K562 (cell line): ENCODE measurements at regions not wholly inside any gene's neighbourhood (a gene's known extent, or its start where the extent isn't known, plus 50 kb on each side); places are given as distances from the start of the nearest gene placed in this dataset.

Experiments used
- ATAC-seq: fragments of 200-7000 bp; cut with Tn5 transposase; 3 replicates; pipeline ENCODE4 v1.9.1; 2020; ENCODE audit warnings: moderate library complexity
- BruUV-seq: library from RNA; stranded (reverse); fragments of 400-500 nt; replicated peaks from 2 replicates; lab custom pipeline; 2021; lab: Mats Ljungman, UMichigan
- CTCF ChIA-PET: fragments of 300-600 bp; formaldehyde crosslinking; extraction: SDS; loops from one replicate; lab custom pipeline; 2021; ENCODE audit warnings: low intra/inter-chr PET ratio; lab: Yijun Ruan, JAX
- POLR2A ChIA-PET: fragments of 300-600, 350-650 bp; sonication (Branson Sonifier 250); formaldehyde crosslinking; extraction: SDS; loops from one replicate; lab custom pipeline; 2021; ENCODE audit warnings: antibody characterized with exemption, inconsistent platforms; lab: Yijun Ruan, JAX
- DNase-seq, 4 experiments: peaks; one replicate each; pipeline versions ENCODE4 v3.0.0 to v3.0.0-alpha.2; 2011 to 2018; ENCODE audit warnings: low spot score in 3 of 4, mixed read lengths in 3 of 4; ENCODE audit errors: extremely low read depth in 1 of 4
- FAIRE-seq: peaks from 2 replicates; lab custom pipeline; 2011; peaks lifted over from hg19 to GRCh38; lab: Jason Lieb, UNC
- H2AFZ ChIP-seq: 2 replicates; pipeline ENCODE4 v1.6.0; 2011; ENCODE audit warnings: low read depth, low read length, control low read depth, inconsistent platforms
- H3K27ac ChIP-seq: fragments of 200-600 bp; 3 replicates; pipeline ENCODE4 v1.8.0; 2011; ENCODE audit warnings: low read depth, mild to moderate bottlenecking, control low read depth, inconsistent platforms, low read length, moderate library complexity, mixed read lengths; ENCODE audit errors: extremely low read depth
- H3K27me3 ChIP-seq, 2 experiments: fragments of 300-600 bp in 1 of 2; 2 replicates in 1 of 2; 3 replicates in 1 of 2; pipeline versions ENCODE4 v1.6.0 to v1.8.0; 2011; ENCODE audit warnings: inconsistent platforms in 2 of 2, low read length in 2 of 2, mild to moderate bottlenecking in 1 of 2, mixed read lengths in 1 of 2, moderate library complexity in 1 of 2; ENCODE audit not compliant: control insufficient read depth in 2 of 2, insufficient read depth in 2 of 2
- H3K36me3 ChIP-seq: fragments of 300-600 bp; 3 replicates; pipeline ENCODE4 v1.8.0; 2011; ENCODE audit warnings: mild to moderate bottlenecking, low read length, inconsistent platforms; ENCODE audit not compliant: control insufficient read depth, insufficient read depth
- H3K4me1 ChIP-seq, 2 experiments: fragments of 200-600 bp in 1 of 2; replicated peaks in 1 of 2; 2 replicates in 1 of 2; 3 replicates in 1 of 2; pipeline versions ENCODE4 v1.5.1 to v1.8.0; 2011; ENCODE audit warnings: inconsistent platforms in 2 of 2, low read length in 2 of 2, mild to moderate bottlenecking in 1 of 2, mixed read lengths in 1 of 2, moderate library complexity in 1 of 2; ENCODE audit not compliant: control insufficient read depth in 2 of 2, insufficient read depth in 2 of 2
- H3K4me2 ChIP-seq: 2 replicates; pipeline ENCODE4 v1.6.1; 2011; ENCODE audit warnings: low read length, control low read depth, inconsistent platforms, mixed read lengths; ENCODE audit not compliant: insufficient read depth
- H3K4me3 ChIP-seq: fragments of 200-600 bp; sonication (generic), shearing (Covaris generic); 2 replicates; pipeline ENCODE4 v1.5.1; 2016; ENCODE audit warnings: control low read depth, inconsistent platforms
- H3K79me2 ChIP-seq: fragments of 200-600 bp; 3 replicates; pipeline ENCODE4 v1.8.0; 2011; ENCODE audit warnings: low read length, inconsistent platforms; ENCODE audit not compliant: control insufficient read depth, insufficient read depth
- H3K9ac ChIP-seq, 2 experiments: 2 replicates each; pipeline versions ENCODE4 v1.6.0 to v1.6.1; 2011; ENCODE audit warnings: low read depth in 2 of 2, low read length in 2 of 2, control low read depth in 1 of 2, inconsistent platforms in 1 of 2, mild to moderate bottlenecking in 1 of 2, mixed read lengths in 1 of 2; ENCODE audit not compliant: insufficient read depth in 1 of 2
- H3K9me1 ChIP-seq: one replicate; pipeline ENCODE4 v1.6.0; 2011; ENCODE audit warnings: inconsistent platforms, mild to moderate bottlenecking, low read length, moderate library complexity; ENCODE audit not compliant: control insufficient read depth, insufficient read depth
- H3K9me3 ChIP-seq: replicated peaks from 2 replicates; pipeline ENCODE4 v1.5.1; 2011; ENCODE audit warnings: low read depth, low read length, inconsistent platforms; ENCODE audit not compliant: control insufficient read depth, insufficient read depth
- H4K20me1 ChIP-seq: replicated peaks from 2 replicates; pipeline ENCODE4 v1.6.1; 2011; ENCODE audit warnings: low read length, inconsistent platforms, mixed read lengths; ENCODE audit not compliant: control insufficient read depth, insufficient read depth
- ARID3A ChIP-seq: IDR thresholded peaks from 2 replicates; pipeline ENCODE4 v1.6.1; 2012; ENCODE audit warnings: low read depth, low read length, improper control_type of control experiment, borderline replicate concordance
- ETS1 ChIP-seq: conservative IDR thresholded peaks from 2 replicates; pipeline ENCODE4 v1.6.1; 2011; ENCODE audit warnings: low read depth, mild to moderate bottlenecking, low read length; ENCODE audit not compliant: control insufficient read depth
- HINFP ChIP-seq: fragments of 450-650 bp; conservative IDR thresholded peaks from 2 replicates; pipeline ENCODE4 v1.6.1; 2016; ENCODE audit warnings: missing genetic modification characterization, low read depth, mild to moderate bottlenecking, control low read depth, missing compliant biosample characterization
- KHSRP ChIP-seq: fragments of 450-650 bp; IDR thresholded peaks from 2 replicates; pipeline ENCODE4 v1.6.1; 2017
- KLF6 ChIP-seq: fragments of 250-450 bp; sonication (Bioruptor Pico); IDR thresholded peaks from 2 replicates; pipeline ENCODE4 v1.4.0; 2020; ENCODE audit warnings: mild to moderate bottlenecking, moderate library complexity, borderline replicate concordance
- MCM7 ChIP-seq, 2 experiments: fragments of 450-650 bp; IDR thresholded peaks; 2 replicates each; pipeline ENCODE4 v1.6.1; 2016 to 2018
- PCBP2 ChIP-seq: fragments of 200-400 bp; formaldehyde crosslinking; IDR thresholded peaks from 2 replicates; pipeline ENCODE4 v1.6.1; 2018; ENCODE audit warnings: low read length, low read depth, mild to moderate bottlenecking, moderate library complexity; ENCODE audit not compliant: poor library complexity, severe bottlenecking
- RBM17 ChIP-seq: fragments of 200-400 bp; formaldehyde crosslinking; IDR thresholded peaks from 2 replicates; pipeline ENCODE4 v1.6.1; 2017; ENCODE audit warnings: low read depth, mild to moderate bottlenecking, low read length, borderline replicate concordance
- ZNF561 ChIP-seq: fragments of 450-650 bp; formaldehyde crosslinking; conservative IDR thresholded peaks from 2 replicates; pipeline ENCODE4 v1.4.0; 2020; ENCODE audit warnings: mild to moderate bottlenecking, moderate library complexity
- WGBS: fragments of 100-300 bp; shearing (Covaris generic); methylation state at CpG from one replicate; pipeline ENCODE4 v1.1.6; 2016; ENCODE audit warnings: low coverage, mixed read lengths; ENCODE audit not compliant: insufficient coverage; ENCODE audit errors: missing lambda C conversion rate; 5-methylcytosine and 5-hydroxymethylcytosine counted together
- in situ Hi-C: fragments of 300-500 bp; cut with MboI; formaldehyde crosslinking; loops from 4 replicates; pipeline ENCODE4 v1.15.0; 2018; ENCODE audit warnings: inconsistent platforms, mixed read lengths
- intact Hi-C: fragments of 100-400 bp; cut with micrococcal nuclease; formaldehyde crosslinking; loops from 2 replicates; pipeline ENCODE4 v1.14.2; 2022

- TF ChIP-seq ETS1 (no peak), KLF6 (CRISPR knock-in tag) (no peak), ARID3A (no peak), PCBP2 (no peak), ZNF561 (no peak)
- TF ChIP-seq, all 486 proteins: peak for 0
Observed at GRCh38 chr1:118322331-118322730, 137.3 kb upstream of the SPAG17 start (continued).

- no TSS peak for BruUV-seq
- 2% methylated on average over 6 of the region's 6 CpGs for WGBS
- in situ Hi-C loops: no loop called here
Observed at GRCh38 chr1:118321840-118322239, 136.8 kb upstream of the SPAG17 start.

More at GRCh38 chr1:118321840-118322239, 136.8 kb upstream of the SPAG17 start:
- H3K9me1 ChIP-seq: no peaks in the 10 kb centered on the region
- no peak overlapping the region for H2AFZ ChIP-seq
- H3K27me3 ChIP-seq: no peaks in the 10 kb centered on the region
- ATAC-seq: no peak
- H3K27ac ChIP-seq: no peak overlapping the region
- H3K79me2 ChIP-seq: no peaks in the 10 kb centered on the region
- H3K4me2 ChIP-seq: no peak overlapping the region
- no peaks in the 10 kb centered on the region for H3K4me1 ChIP-seq
- no peak overlapping the region for H3K9ac ChIP-seq
- TF ChIP-seq RBM17 (no peak), HINFP (tag) (no peak), KHSRP (no peak), MCM7 (IDR thresholded peaks at IDR 0.05) (no peak)
- no peak for FAIRE-seq
- DNase-seq: no peak
- ChIA-PET POLR2A (no interaction called here), CTCF (no interaction called here)
- no peaks in the 10 kb centered on the region for H3K36me3 ChIP-seq
- H3K4me3 ChIP-seq: no peak overlapping the region
- H4K20me1 ChIP-seq: no peaks in the 10 kb centered on the region
- intact Hi-C loops: no loop called here
- no peaks in the 10 kb centered on the region for H3K9me3 ChIP-seq
